ENCODE measurements at regions not wholly inside any gene's neighbourhood (a gene's known extent, or its start where the extent isn't known, plus 50 kb on each side); places are given as distances from the start of the nearest gene placed in this dataset.

DNA sequence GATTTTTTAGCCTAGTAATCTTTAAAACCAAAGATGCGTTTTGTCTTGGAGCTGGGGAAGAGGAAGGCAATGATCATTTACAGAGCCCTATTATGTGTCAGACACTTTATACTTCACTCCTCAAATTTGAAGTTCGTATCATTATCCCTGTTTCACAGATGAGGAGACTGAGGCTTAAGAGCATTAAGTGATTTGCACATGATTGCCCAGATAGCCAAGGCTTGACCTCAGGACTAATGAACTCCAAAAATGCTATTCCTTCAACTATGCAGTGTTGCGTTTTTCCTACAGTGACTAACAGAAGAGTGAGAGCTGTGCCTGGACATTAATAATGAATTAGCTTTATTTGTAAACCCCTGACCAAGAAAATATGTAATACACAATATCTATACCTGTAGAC lies 136.8 kb upstream of the EEA1 start:
- TF ChIP-seq GATA2 (IDR thresholded peaks at IDR 0.05; ENCODE audit: low read depth, low read length) (no peak), GATA3 (IDR thresholded peaks at IDR 0.05; ENCODE audit: low read depth, low read length) (no peak)

Measured in SH-SY5Y (cell line).